Activated CD8-positive, alpha-beta memory T cell treated with anti-CD3 and anti-CD28 coated beads, Interleukin-2, amount 50 U/mL, for 24 hours (primary cell): ENCODE measurements at regions not wholly inside any gene's neighbourhood (a gene's known extent, or its start where the extent isn't known, plus 50 kb on each side); places are given as distances from the start of the nearest gene placed in this dataset.

Experiments used
- DNase-seq: peaks from one replicate; pipeline ENCODE4 v3.0.0-alpha.2; 2020; ENCODE audit errors: extremely low read depth

GRCh38 chr6:54440549-54440948 is 132.3 kb downstream of the TINAG start:
- DNase-seq: no peak

- no peak for DNase-seq
Observed at GRCh38 chr6:54441020-54441419, 132.8 kb downstream of the TINAG start.

- no peak for DNase-seq
Observed at GRCh38 chr6:54441687-54442248, 133.5 kb downstream of the TINAG start.

- no peak for DNase-seq
Observed at GRCh38 chr6:54445207-54445606, 137.0 kb downstream of the TINAG start.

- no peak for DNase-seq
Observed at GRCh38 chr6:54448617-54449016, 140.4 kb downstream of the TINAG start.

GRCh38 chr6:54451516-54451915 is 143.3 kb downstream of the TINAG start:
- DNase-seq: no peak

GRCh38 chr6:54463354-54464024 is 155.2 kb downstream of the TINAG start:
- no peak for DNase-seq

- DNase-seq: no peak
Observed at GRCh38 chr6:54465649-54466300, 157.5 kb downstream of the TINAG start.

GRCh38 chr6:54467384-54467783 is 159.1 kb downstream of the TINAG start:
- DNase-seq: no peak

- DNase-seq: no peak
Observed at GRCh38 chr6:54473328-54473727, 165.1 kb downstream of the TINAG start.

- DNase-seq: no peak
Observed at GRCh38 chr6:54474898-54475297, 166.7 kb downstream of the TINAG start.

GRCh38 chr6:54481091-54481490 is 172.8 kb downstream of the TINAG start:
- DNase-seq: no peak

- no peak for DNase-seq
Observed at GRCh38 chr6:54491431-54491830, 183.2 kb downstream of the TINAG start.

- DNase-seq: no peak
Observed at GRCh38 chr6:54493138-54493537, 184.9 kb downstream of the TINAG start.

GRCh38 chr6:54503144-54503543 is 194.9 kb downstream of the TINAG start:
- DNase-seq: no peak

- no peak for DNase-seq
Observed at GRCh38 chr6:54515013-54515412, 206.8 kb downstream of the TINAG start.

GRCh38 chr6:54515713-54516112 is 207.5 kb downstream of the TINAG start:
- DNase-seq: no peak

GRCh38 chr6:54516321-54516720 is 208.1 kb downstream of the TINAG start:
- DNase-seq: no peak

GRCh38 chr6:54519161-54519560 is 210.9 kb downstream of the TINAG start:
- DNase-seq: no peak

GRCh38 chr6:54525731-54526130 is 217.5 kb downstream of the TINAG start:
- no peak for DNase-seq

GRCh38 chr6:54533567-54533966 is 225.3 kb downstream of the TINAG start:
- no peak for DNase-seq

GRCh38 chr6:54535568-54535967 is 227.3 kb downstream of the TINAG start:
- DNase-seq: no peak

- DNase-seq: no peak
Observed at GRCh38 chr6:54541541-54541940, 233.3 kb downstream of the TINAG start.
